IPS DF 4.7 (cell line): ENCODE measurements at regions not wholly inside any gene's neighbourhood (a gene's known extent, or its start where the extent isn't known, plus 50 kb on each side); places are given as distances from the start of the nearest gene placed in this dataset.

Experiments
- DNase-seq: peaks from one replicate; pipeline ENCODE4 v3.0.0-alpha.2; 2013; ENCODE audit warnings: low spot score; ENCODE audit errors: extremely low read depth

- DNase-seq = no peak
These were observed 106.4 kb upstream of the PTPN1 start for GRCh38 chr20:50403565-50404418.

GRCh38 chr20:50404419-50405234, 105.6 kb upstream of the PTPN1 start:
- DNase-seq = no peak

- no peak for DNase-seq
These were observed 104.8 kb upstream of the PTPN1 start for GRCh38 chr20:50405235-50405914.

GRCh38 chr20:50405915-50406609, 104.1 kb upstream of the PTPN1 start:
- DNase-seq = no peak

GRCh38 chr20:50406610-50407136, 103.5 kb upstream of the PTPN1 start:
- DNase-seq = no peak

GRCh38 chr20:50408526-50409364, 101.4 kb upstream of the PTPN1 start:
- DNase-seq = no peak

- no peak for DNase-seq
These were observed 100.7 kb upstream of the PTPN1 start for GRCh38 chr20:50409495-50409894.

- no peak for DNase-seq
These were observed 99.8 kb upstream of the PTPN1 start for GRCh38 chr20:50410343-50410742.

GRCh38 chr20:50412069-50412468, 98.1 kb upstream of the PTPN1 start:
- no peak for DNase-seq

- DNase-seq = no peak
These were observed 97.7 kb upstream of the PTPN1 start for GRCh38 chr20:50412499-50412898.

GRCh38 chr20:50413088-50413500, 97.1 kb upstream of the PTPN1 start:
- DNase-seq = no peak

- no peak for DNase-seq
These were observed 95.1 kb upstream of the PTPN1 start for GRCh38 chr20:50415021-50415515.

- no peak for DNase-seq
These were observed 94.5 kb upstream of the PTPN1 start for GRCh38 chr20:50415516-50416268.

GRCh38 chr20:50416269-50417022, 93.7 kb upstream of the PTPN1 start:
- no peak for DNase-seq

GRCh38 chr20:50417023-50417329, 93.2 kb upstream of the PTPN1 start:
- DNase-seq = no peak

GRCh38 chr20:50417484-50418235, 92.5 kb upstream of the PTPN1 start:
- no peak for DNase-seq

GRCh38 chr20:50418890-50419642, 91.1 kb upstream of the PTPN1 start:
- no peak for DNase-seq
